Uterus (tissue), 3 donors: ENCODE measurements at regions not wholly inside any gene's neighbourhood (a gene's known extent, or its start where the extent isn't known, plus 50 kb on each side); places are given as distances from the start of the nearest gene placed in this dataset.
"Not testable (repeated sequence)": the region's sequence is repeated elsewhere in the genome, so short reads cannot be mapped to it uniquely, and the experiment has no call there.

Experiments
- DNase-seq, 2 donors: peaks; one replicate each; pipeline ENCODE4 v3.0.0-alpha.2; 2019 to 2020
- H3K27ac ChIP-seq, 2 donors: fragments of 200-600 bp; sonication (generic); 1 replicate in 1 of 2; 2 replicates in 1 of 2; pipeline ENCODE4 v1.5.1; 2016 to 2018
- H3K27me3 ChIP-seq, 2 donors: fragments of 200-600 bp; sonication (generic); one replicate each; pipeline ENCODE4 v1.5.1; 2018 to 2019; ENCODE audit warnings: control low read depth in 1 of 2
- H3K36me3 ChIP-seq, 2 donors: fragments of 200-600 bp; sonication (generic); one replicate each; pipeline ENCODE4 v1.5.1; 2019; ENCODE audit warnings: control low read depth in 1 of 2
- H3K4me1 ChIP-seq, 2 donors: fragments of 200-600 bp; sonication (generic); one replicate each; pipeline ENCODE4 v1.5.1; 2018 to 2019; ENCODE audit warnings: control low read depth in 1 of 2
- H3K4me3 ChIP-seq, 2 donors: fragments of 200-600 bp; sonication (generic); 1 replicate in 1 of 2; 2 replicates in 1 of 2; pipeline ENCODE4 v1.5.1; 2018 to 2019; ENCODE audit warnings: mild to moderate bottlenecking in 1 of 2
- H3K9me3 ChIP-seq, 2 donors: fragments of 200-600 bp; sonication (generic); one replicate each; pipeline ENCODE4 v1.5.1; 2019; ENCODE audit warnings: control low read depth in 1 of 2
- CTCF ChIP-seq, 4 experiments: fragments of 200-600 bp in 2 of 4; fragments of 450-650 bp in 2 of 4; sonication (generic) in 2 of 4; IDR thresholded peaks; one replicate each; pipeline ENCODE4 v1.5.1; 2016 to 2019; ENCODE audit warnings: antibody characterized with exemption in 4 of 4, mild to moderate bottlenecking in 2 of 4, moderate library complexity in 1 of 4
- POLR2A ChIP-seq, 2 donors: fragments of 450-650 bp; IDR thresholded peaks; one replicate each; pipeline ENCODE4 v1.6.1; 2016; ENCODE audit warnings: antibody characterized with exemption in 2 of 2, mild to moderate bottlenecking in 1 of 2, moderate library complexity in 1 of 2
- intact Hi-C: fragments of 100-400 bp; cut with DNase I; formaldehyde crosslinking; loops from one replicate; pipeline ENCODE4 v1.15.1; 2023; ENCODE audit warnings: low total_unique reads
- donor health status: DM: yes; HTN: yes; CAD: no.

- intact Hi-C loops, result no loop called here
- Histone ChIP-seq H3K9me3 (no peaks in the 10 kb centered on the region), H3K4me1 (no peaks in the 10 kb centered on the region), H3K27ac (no peak overlapping the region), H3K4me3 (no peak overlapping the region), H3K27me3 (no peaks in the 10 kb centered on the region), H3K36me3 (no peaks in the 10 kb centered on the region)
- no peak for TF ChIP-seq POLR2A (IDR thresholded peaks at IDR 0.05)
- no peak for TF ChIP-seq CTCF (IDR thresholded peaks at IDR 0.05)
- no peak for DNase-seq
These were observed 73.3 kb downstream of the PRSS23 start for GRCh38 chr11:86873573-86874083.

DNA sequence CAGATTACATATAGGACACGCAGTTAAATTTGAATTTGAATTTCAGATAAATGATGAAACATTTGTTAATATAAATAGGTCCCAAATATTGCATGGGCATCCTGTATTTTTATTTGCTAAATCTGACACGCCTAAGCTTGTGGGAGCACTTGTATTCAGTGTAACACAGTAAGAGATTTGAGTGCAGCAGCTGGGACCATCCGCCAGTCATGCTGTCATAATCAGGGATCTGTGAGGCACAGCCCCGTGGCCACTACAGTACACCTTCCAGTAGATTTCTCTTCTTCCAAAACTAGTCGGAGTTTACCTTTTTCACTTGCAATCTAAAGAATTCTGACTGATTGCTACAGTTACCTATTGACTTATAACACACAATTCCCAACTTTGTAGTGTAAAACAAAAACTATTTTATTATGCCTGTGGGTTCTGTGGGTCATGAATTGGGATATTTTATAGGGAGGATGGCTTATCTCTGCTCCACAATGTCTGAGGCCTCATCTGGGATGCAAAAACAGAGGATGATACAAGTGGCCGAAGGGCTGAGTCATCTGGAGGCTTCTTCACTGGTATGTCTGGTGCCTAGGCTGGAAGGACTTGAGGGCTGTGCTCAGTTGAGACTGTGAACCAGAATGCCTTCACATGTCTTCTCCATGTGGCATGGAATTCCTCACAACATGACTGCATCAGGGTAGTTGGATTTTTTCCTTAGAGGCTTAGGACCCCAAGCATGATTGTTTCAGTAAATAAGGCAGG is 74.1 kb downstream of the PRSS23 start:
- no peak for TF ChIP-seq POLR2A (IDR thresholded peaks at IDR 0.05)
- no peak for TF ChIP-seq CTCF (IDR thresholded peaks at IDR 0.05)
- no peak for DNase-seq
- H3K9me3 ChIP-seq, result no peaks in the 10 kb centered on the region

DNA sequence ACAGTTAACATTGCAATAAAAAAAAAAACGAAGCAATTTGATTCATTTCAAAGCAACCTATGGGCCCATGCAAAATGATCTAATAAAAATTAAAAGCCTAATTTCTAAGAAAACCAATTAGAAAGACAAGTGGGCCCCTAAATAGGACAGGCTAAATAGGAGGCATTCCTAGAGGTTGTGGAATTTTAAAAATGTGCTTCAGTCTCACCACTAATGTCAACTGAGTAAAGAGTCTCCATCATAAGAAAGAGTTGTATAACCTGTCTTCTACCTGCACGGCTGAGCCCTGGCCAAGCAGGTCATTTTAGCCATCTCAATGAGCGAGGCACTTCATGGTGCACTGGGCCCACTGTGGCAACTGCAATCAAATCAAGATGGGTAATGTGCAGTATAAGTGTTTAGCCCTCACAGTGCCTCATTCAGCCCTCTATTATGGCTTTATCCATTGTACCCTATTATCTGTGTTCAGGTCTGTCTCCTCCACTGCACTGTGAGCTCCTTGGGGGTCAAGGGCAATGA is 76.4 kb downstream of the PRSS23 start:
- Histone ChIP-seq H3K36me3 (no peaks in the 10 kb centered on the region), H3K4me1 (no peaks in the 10 kb centered on the region), H3K27ac (no peak overlapping the region), H3K4me3 (no peak overlapping the region), H3K9me3 (no peaks in the 10 kb centered on the region), H3K27me3 (no peaks in the 10 kb centered on the region)
- no peak for DNase-seq
- TF ChIP-seq POLR2A (IDR thresholded peaks at IDR 0.05), result no peak
- no peak for TF ChIP-seq CTCF (IDR thresholded peaks at IDR 0.05)
- intact Hi-C loops, result no loop called here

More for the DNA sequence above, 74.1 kb downstream of the PRSS23 start:
- Histone ChIP-seq H3K4me3 (no peak overlapping the region), H3K27ac (no peak overlapping the region), H3K36me3 (no peaks in the 10 kb centered on the region), H3K4me1 (no peaks in the 10 kb centered on the region), H3K27me3 (no peaks in the 10 kb centered on the region)
- intact Hi-C loops, result no loop called here

DNA sequence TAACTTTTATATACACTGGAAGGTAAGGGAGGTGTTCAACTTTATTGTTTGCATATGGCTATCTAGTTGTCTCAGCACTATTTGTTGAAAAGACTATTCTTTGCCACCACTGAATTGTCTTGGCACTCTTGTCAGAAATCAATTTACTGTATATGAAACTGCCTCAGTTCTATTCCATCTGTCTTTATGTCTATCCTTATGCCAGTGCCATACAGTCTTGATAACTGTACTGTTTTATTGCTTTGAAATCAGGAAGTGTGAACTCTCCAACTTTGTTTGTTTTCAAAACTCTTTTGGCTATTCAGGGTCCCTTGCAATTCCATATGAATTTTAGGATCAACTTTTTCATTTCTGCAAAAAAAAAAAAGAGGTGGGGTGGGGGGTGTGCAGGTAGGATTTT is 77.2 kb downstream of the PRSS23 start:
- Histone ChIP-seq H3K9me3 (no peaks in the 10 kb centered on the region), H3K4me1 (no peaks in the 10 kb centered on the region), H3K4me3 (no peak overlapping the region), H3K27ac (no peak overlapping the region), H3K36me3 (no peaks in the 10 kb centered on the region), H3K27me3 (no peaks in the 10 kb centered on the region)
- no peak for TF ChIP-seq POLR2A (IDR thresholded peaks at IDR 0.05)
- no peak for TF ChIP-seq CTCF (IDR thresholded peaks at IDR 0.05)
- no peak for DNase-seq
- intact Hi-C loops, result no loop called here

DNA sequence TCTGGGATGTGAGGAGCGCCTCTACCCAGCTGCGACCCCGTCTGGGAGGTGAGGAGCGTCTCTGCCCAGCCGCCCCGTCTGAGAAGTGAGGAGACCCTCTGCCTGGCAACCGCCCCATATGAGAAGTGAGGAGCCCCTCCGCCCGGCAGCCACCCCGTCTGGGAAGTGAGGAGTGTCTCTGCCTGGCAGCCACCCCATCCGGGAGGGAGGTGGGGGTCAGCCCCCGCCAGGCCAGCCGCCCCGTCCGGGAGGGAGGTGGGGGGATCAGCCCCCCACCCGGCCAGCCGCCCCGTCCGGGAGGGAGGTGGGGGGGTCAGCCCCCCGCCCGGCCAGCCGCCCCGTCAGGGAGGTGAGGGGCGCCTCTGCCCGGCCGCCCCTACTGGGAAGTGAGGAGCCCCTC is 76.0 kb downstream of the FZD4 start:
- H3K9me3 ChIP-seq, H3K27ac ChIP-seq, intact Hi-C loops: not testable (repeated sequence)

More for the DNA sequence above, 76.0 kb downstream of the FZD4 start:
- not testable (repeated sequence) for H3K4me1 ChIP-seq, H3K4me3 ChIP-seq, H3K27me3 ChIP-seq, DNase-seq, H3K36me3 ChIP-seq
